HEK293 (cell line): ENCODE measurements at regions not wholly inside any gene's neighbourhood (a gene's known extent, or its start where the extent isn't known, plus 50 kb on each side); places are given as distances from the start of the nearest gene placed in this dataset.

Source experiments
- YY1 ChIP-seq: fragments of 450-650 bp; formaldehyde crosslinking; IDR thresholded peaks from 2 replicates; pipeline ENCODE4 v1.5.1; 2018; ENCODE audit warnings: missing biosample characterization, missing genetic modification characterization
- ZNF404 ChIP-seq: fragments of 450-650 bp; formaldehyde crosslinking; IDR thresholded peaks from 2 replicates; pipeline ENCODE4 v1.5.1; 2017; ENCODE audit warnings: missing biosample characterization, missing genetic modification characterization
- ZNF48 ChIP-seq: fragments of 450-650 bp; formaldehyde crosslinking; IDR thresholded peaks from 2 replicates; pipeline ENCODE4 v1.5.1; 2016; ENCODE audit warnings: missing biosample characterization, missing genetic modification characterization
- TF ChIP-seq, protein P1 (sequence below): fragments of 450-650 bp; formaldehyde crosslinking; IDR thresholded peaks from 2 replicates; pipeline ENCODE4 v1.5.1; 2016; ENCODE audit warnings: missing biosample characterization, missing genetic modification characterization

DNA sequence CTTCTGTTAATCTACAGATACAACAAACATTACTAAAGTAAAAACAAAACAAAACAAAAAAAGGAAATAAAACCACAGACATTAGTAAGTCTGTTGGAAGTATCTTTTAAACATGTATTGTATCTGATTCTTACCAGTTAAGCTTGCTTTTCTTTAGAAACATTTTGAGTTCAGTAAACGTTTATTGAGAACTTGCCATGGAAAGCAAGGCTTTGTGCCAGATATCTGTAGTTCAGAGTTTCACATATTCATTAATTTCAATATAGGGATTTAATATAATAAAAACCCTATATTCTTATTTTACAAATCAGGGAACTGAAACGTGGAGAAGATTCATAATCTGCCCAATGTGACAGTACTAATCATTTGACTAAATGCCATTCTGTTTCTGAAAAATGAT, 1101.0 kb upstream of the GYPC start:
- TF ChIP-seq YY1 (tag by site-specific recombination) (no peak), ZNF48 (tag by site-specific recombination) (no peak), ZNF404 (tag by site-specific recombination) (no peak)
- TF ChIP-seq, protein P1, sequence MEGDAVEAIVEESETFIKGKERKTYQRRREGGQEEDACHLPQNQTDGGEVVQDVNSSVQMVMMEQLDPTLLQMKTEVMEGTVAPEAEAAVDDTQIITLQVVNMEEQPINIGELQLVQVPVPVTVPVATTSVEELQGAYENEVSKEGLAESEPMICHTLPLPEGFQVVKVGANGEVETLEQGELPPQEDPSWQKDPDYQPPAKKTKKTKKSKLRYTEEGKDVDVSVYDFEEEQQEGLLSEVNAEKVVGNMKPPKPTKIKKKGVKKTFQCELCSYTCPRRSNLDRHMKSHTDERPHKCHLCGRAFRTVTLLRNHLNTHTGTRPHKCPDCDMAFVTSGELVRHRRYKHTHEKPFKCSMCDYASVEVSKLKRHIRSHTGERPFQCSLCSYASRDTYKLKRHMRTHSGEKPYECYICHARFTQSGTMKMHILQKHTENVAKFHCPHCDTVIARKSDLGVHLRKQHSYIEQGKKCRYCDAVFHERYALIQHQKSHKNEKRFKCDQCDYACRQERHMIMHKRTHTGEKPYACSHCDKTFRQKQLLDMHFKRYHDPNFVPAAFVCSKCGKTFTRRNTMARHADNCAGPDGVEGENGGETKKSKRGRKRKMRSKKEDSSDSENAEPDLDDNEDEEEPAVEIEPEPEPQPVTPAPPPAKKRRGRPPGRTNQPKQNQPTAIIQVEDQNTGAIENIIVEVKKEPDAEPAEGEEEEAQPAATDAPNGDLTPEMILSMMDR (tag by site-specific recombination) = no peak
